Astrocyte of the spinal cord (primary cell): ENCODE measurements at regions not wholly inside any gene's neighbourhood (a gene's known extent, or its start where the extent isn't known, plus 50 kb on each side); places are given as distances from the start of the nearest gene placed in this dataset.

ENCODE experiments used
- DNase-seq: peaks from one replicate; pipeline ENCODE4 v3.0.0; 2011; ENCODE audit warnings: low read depth, low spot score
- H3K4me3 ChIP-seq: 2 replicates; pipeline ENCODE4 v1.5.1; 2011; ENCODE audit warnings: low read depth, mild to moderate bottlenecking, low read length, moderate library complexity
- in situ Hi-C: cut with HindIII; loops from 2 replicates; pipeline ENCODE4 v1.10.0; 2017; ENCODE audit warnings: low sequenced_read_pairs
- TF ChIP-seq, protein P1 (sequence below): IDR thresholded peaks from 2 replicates; pipeline ENCODE4 v1.5.1; 2012; ENCODE audit warnings: low read depth, mild to moderate bottlenecking, low read length, inconsistent platforms

DNA sequence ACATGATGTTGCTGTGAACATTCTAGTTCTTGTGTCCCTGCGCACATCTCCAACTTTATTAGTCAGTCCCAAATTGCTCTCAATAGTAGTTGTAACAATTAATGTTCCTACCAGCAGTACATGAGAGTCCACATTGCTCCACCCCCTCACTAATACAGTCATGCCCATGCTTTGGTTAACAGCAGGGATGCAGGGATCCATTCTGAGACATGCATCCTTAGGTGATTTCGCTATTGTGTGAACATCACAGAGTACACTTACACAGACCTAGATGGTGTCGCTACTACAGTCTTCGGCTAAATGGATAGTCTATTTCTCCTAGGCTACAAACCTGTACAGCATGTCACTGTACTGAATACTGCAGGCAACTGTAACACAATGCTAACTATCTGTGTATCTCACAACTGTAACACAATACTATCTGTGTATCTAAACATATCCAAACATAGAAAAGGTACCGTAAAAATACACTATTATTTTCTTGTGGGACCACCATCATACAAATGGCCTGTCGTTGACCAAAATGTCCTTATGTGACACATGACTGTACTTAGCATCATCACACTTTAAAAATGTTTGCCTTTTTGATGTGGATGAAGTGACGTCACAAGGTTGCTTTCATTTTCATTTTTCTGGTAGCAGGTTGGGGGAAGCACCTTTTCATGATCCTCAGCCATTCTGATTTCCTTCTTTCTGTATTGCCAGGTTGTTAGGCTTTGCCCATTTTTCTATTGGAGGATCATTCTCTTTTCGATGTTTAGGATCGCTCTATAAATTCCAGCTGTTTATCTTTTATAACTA lies 82.9 kb upstream of the RNF152 start:
- TF ChIP-seq, protein P1, sequence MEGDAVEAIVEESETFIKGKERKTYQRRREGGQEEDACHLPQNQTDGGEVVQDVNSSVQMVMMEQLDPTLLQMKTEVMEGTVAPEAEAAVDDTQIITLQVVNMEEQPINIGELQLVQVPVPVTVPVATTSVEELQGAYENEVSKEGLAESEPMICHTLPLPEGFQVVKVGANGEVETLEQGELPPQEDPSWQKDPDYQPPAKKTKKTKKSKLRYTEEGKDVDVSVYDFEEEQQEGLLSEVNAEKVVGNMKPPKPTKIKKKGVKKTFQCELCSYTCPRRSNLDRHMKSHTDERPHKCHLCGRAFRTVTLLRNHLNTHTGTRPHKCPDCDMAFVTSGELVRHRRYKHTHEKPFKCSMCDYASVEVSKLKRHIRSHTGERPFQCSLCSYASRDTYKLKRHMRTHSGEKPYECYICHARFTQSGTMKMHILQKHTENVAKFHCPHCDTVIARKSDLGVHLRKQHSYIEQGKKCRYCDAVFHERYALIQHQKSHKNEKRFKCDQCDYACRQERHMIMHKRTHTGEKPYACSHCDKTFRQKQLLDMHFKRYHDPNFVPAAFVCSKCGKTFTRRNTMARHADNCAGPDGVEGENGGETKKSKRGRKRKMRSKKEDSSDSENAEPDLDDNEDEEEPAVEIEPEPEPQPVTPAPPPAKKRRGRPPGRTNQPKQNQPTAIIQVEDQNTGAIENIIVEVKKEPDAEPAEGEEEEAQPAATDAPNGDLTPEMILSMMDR = no peak
- in situ Hi-C loops = no loop called here
- no peak overlapping the region for H3K4me3 ChIP-seq
- no peak for DNase-seq

DNA sequence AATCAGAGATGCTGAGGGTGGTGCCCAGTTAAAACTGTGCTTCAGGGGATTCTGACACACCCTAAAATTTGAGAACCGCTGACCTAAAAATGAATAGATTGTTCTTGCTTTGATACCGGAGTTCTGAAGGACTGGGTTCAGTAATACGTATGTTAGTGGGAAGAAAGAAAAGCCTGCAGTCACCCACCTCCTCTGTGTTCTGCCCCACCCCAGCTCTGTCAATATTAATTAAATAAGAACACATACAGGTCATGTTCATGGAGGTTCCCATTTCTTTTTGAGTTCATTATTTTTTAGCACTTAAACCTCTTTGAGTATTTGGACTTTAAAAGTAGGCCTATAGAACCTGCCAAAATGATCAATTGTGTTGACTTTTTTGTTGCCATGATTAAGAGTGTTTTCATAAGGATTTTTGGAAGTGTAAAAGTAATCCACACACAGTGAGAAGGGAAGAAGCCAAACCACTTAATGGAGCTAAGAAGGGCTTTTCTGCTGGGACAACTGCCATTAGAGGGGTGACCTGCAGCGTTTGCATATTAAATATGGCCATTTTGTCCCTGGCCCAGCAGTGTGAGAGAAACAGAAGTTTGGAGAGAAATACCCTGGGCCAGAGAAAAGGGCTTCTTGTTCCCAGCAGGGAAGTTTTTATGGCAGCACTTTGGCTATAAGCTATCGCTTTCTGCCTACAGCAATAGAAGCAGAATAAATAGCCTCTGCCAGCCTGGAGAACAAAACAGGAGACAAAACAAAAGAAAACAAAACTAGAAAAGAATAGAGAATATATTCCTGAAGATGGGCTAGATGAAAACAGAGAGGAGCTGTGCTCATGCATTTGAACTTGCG lies 80.7 kb upstream of the RNF152 start:
- DNase-seq = no peak
- TF ChIP-seq, protein P1 = no peak
- in situ Hi-C loops = no loop called here
- no peak overlapping the region for H3K4me3 ChIP-seq

DNA sequence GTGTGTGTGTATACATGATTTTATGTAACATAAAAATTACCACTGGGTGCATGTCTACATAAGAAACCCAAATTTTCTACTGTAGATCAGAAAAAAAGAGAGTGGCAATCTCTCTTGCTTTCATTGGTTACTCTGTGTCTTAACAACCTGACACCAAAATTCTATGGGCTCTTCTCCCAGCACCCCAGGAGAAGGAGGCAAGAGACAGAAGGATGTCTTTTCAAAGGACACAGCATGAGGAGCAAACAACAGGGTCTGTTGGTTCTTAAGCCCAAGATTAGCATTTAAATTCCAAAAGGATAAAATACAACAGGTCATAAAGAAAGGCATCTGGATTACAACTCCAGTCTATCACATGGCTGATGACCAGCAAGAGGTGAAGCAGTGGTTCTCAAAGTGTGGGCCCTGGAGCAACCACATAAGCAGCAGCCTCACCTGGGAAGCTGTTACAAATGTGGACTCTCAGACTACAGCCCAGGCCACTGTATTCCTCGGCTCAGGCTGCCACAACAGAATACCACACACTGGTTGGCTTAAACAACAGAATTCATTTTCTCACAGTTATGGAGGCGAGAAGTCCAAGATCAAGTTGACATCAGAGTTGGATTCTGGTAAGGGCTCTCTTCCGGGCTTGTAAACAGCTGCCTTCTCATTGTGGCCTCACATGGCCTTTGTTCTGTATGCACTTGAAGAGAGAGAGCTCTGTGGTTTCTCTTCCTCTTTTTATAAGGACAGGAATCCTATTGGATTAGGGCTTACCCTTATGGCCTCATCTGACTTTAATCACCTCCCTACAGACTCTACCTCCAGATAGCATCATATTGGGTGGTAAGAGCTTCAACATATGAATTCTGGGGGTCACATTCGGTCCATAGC lies 79.8 kb upstream of the RNF152 start:
- DNase-seq = no peak
- in situ Hi-C loops = no loop called here
- TF ChIP-seq, protein P1 = no peak
- no peak overlapping the region for H3K4me3 ChIP-seq

DNA sequence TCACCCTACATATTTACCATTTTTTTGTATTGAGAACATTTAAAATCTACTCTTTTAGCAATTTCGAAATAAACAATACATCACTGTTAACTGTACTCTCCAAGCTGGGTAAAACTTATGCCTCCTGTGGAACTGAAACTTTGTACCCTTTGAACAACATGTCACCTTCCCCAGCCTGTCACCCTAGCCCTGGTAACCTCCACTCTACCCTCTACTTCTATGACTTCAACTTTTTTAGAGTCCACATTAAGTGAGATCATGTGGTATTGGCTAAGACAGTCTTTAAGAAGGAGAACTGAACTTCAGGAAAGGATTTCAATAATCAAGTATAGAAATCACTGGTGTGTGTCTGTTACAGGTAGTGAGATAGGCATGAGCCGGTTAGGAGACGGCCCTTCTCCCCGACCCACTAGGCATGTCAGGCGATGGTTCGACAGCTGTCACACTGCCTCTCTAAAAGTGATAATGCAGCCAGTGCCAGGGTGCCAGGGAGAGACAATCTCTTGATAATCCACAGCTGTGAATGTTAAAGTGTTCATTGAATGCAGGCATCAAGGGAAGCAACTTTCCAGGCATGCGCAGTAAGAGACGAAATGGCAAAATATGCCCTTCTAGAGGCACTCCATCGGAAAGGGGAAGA lies 74.6 kb upstream of the RNF152 start:
- TF ChIP-seq, protein P1 = no peak
- no peak for DNase-seq
- no peak overlapping the region for H3K4me3 ChIP-seq
- in situ Hi-C loops = no loop called here

DNA sequence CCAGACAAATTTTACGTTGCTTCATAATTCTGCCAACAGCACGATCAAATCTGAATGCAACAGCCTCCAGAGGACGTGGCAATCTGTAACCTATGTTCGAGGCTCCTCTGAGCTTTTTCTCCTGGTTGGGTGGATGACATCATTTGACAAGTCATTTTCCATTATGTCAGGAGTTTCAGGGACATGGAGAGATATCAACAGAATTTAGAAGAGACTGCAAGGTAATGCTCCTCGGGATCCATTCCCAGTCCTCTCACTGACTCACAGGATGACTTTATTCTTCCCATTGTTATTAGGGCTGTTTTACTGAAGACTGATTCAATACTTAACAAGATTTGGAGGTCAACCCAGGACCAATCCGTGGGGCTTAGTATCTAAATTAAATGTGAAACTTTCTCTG lies 72.5 kb upstream of the RNF152 start:
- TF ChIP-seq, protein P1 = no peak
- in situ Hi-C loops = no loop called here
- no peak overlapping the region for H3K4me3 ChIP-seq
- no peak for DNase-seq

DNA sequence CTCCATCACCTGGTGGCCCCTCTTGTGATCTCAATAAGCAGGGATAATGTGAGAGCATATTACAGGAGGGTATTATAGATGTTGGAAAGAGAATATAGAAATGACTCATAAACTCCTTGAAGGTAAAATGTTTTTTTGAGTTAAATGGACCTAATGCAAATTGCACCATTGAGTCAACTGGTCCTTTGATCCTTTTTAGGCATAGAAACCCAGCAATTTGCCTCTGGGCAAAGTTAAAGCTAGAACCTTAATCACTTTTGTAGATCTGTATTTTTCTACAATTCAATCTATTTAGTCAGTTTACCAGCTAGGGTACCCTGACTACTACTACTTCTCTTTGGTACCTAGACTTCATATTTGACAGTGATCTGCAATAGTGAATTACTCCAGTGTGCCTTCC lies 71.8 kb upstream of the RNF152 start:
- H3K4me3 ChIP-seq = no peak overlapping the region
- in situ Hi-C loops = no loop called here
- TF ChIP-seq, protein P1 = no peak
- DNase-seq = no peak
